IPS DF 6.9 (cell line): ENCODE measurements at regions not wholly inside any gene's neighbourhood (a gene's known extent, or its start where the extent isn't known, plus 50 kb on each side); places are given as distances from the start of the nearest gene placed in this dataset.

Experiments used
- DNase-seq: peaks from one replicate; pipeline ENCODE4 v3.0.0-alpha.2; 2013; ENCODE audit warnings: low read depth, low spot score
- H3K27ac ChIP-seq: one replicate; pipeline ENCODE4 v1.5.1; 2013; ENCODE audit warnings: low read length, control low read depth
- H3K27me3 ChIP-seq: 2 replicates; pipeline ENCODE4 v1.6.1; 2013; ENCODE audit warnings: mild to moderate bottlenecking, low read length; ENCODE audit not compliant: control insufficient read depth, insufficient read depth
- H3K36me3 ChIP-seq: 2 replicates; pipeline ENCODE4 v1.6.1; 2013; ENCODE audit warnings: low read length; ENCODE audit not compliant: control insufficient read depth, insufficient read depth
- H3K4me1 ChIP-seq: 2 replicates; pipeline ENCODE4 v1.6.1; 2013; ENCODE audit warnings: low read length; ENCODE audit not compliant: control insufficient read depth, insufficient read depth
- H3K4me3 ChIP-seq: 2 replicates; pipeline ENCODE4 v1.5.1; 2013; ENCODE audit warnings: mild to moderate bottlenecking, low read length
- H3K9me3 ChIP-seq: 2 replicates; pipeline ENCODE4 v1.6.1; 2013; ENCODE audit warnings: low read length, inconsistent platforms; ENCODE audit not compliant: control insufficient read depth, insufficient read depth
- WGBS: extraction: QIAGEN DNeasy Blood & Tissue Kit; methylation state at CpG from one replicate; pipeline ENCODE4 v1.1.7; 2013; ENCODE audit warnings: mixed read lengths, missing lambda C conversion rate; ENCODE audit not compliant: insufficient read length, insufficient coverage; 5-methylcytosine and 5-hydroxymethylcytosine counted together

DNA sequence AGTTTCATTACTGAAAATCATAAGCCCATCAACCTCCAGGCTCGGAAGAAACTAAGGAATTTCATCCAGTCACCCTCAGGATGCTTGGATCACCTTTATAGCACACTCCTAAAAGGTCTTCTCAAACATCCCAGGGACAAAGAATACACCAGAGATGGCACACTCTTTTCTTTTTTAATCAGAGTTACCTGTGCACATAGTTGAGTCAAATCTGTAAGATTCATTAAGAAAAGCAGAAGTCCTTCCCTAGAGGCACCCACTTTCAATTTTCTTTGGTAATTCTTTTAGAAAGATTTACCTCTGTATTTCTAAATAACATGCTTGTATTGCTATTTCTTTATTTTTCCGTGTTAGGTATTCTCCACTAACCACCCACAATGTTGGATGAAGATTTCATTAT lies 50.6 kb upstream of the IL6 start:
- Histone ChIP-seq H3K27me3 (no peaks in the 10 kb centered on the region), H3K27ac (no peak overlapping the region)

DNA sequence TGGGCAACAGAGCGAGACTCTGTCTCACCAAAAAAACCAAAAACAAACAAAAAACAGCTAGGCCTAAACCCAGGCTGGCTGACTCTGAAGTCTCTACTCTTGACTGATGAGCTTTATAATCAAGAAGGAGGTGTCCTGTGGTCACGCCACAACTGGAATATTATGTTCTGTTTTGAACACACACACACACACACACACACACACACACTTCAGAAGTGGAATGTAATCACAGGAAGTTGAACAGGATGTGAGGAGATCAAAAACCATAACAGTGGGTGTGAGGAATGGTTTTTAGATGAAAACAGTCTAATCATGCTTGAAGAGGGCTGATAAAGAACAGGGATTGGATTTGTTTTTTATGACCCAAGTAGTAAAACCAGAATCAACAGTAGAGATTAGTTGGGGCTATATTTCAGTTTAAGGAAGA lies 51.1 kb upstream of the IL6 start:
- Histone ChIP-seq H3K27ac (no peak overlapping the region), H3K4me3 (no peak overlapping the region), H3K27me3 (no peaks in the 10 kb centered on the region), H3K36me3 (no peaks in the 10 kb centered on the region), H3K4me1 (no peaks in the 10 kb centered on the region), H3K9me3 (no peaks in the 10 kb centered on the region)
- DNase-seq, result no peak
- WGBS, result no CpG with 5 or more reads among the region's 2 CpGs

More for the DNA sequence above, 50.6 kb upstream of the IL6 start:
- H3K9me3 ChIP-seq, result no peaks in the 10 kb centered on the region
- no peaks in the 10 kb centered on the region for H3K4me1 ChIP-seq
- WGBS, result no CpG with 5 or more reads among the region's 2 CpGs
- DNase-seq, result no peak
- no peak overlapping the region for H3K4me3 ChIP-seq
- H3K36me3 ChIP-seq, result no peaks in the 10 kb centered on the region

DNA sequence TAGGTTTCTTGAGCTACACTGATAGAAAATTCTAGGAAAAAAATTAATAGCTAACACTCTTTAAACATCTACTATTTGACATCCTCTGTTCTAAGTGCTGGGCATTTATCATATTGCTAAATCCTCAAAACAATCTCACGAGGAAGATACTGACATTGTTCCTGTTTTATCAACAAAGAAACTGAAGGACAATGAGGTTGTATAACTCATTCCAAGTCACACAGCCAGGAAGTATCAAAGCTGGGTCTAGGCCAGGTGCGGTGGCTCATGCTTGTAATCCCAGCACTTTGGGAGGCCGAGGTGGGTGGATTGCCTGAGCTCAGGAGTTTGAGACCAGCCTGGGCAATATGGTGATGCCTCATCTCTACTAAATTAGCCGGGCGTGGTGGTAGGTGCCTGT lies 51.6 kb upstream of the IL6 start:
- no peaks in the 10 kb centered on the region for H3K36me3 ChIP-seq
- H3K27me3 ChIP-seq, result no peaks in the 10 kb centered on the region
- no peak overlapping the region for H3K27ac ChIP-seq
- WGBS, result no CpG with 5 or more reads among the region's 5 CpGs
- no peak overlapping the region for H3K4me3 ChIP-seq
- DNase-seq, result no peak
- no peaks in the 10 kb centered on the region for H3K4me1 ChIP-seq
- no peaks in the 10 kb centered on the region for H3K9me3 ChIP-seq

DNA sequence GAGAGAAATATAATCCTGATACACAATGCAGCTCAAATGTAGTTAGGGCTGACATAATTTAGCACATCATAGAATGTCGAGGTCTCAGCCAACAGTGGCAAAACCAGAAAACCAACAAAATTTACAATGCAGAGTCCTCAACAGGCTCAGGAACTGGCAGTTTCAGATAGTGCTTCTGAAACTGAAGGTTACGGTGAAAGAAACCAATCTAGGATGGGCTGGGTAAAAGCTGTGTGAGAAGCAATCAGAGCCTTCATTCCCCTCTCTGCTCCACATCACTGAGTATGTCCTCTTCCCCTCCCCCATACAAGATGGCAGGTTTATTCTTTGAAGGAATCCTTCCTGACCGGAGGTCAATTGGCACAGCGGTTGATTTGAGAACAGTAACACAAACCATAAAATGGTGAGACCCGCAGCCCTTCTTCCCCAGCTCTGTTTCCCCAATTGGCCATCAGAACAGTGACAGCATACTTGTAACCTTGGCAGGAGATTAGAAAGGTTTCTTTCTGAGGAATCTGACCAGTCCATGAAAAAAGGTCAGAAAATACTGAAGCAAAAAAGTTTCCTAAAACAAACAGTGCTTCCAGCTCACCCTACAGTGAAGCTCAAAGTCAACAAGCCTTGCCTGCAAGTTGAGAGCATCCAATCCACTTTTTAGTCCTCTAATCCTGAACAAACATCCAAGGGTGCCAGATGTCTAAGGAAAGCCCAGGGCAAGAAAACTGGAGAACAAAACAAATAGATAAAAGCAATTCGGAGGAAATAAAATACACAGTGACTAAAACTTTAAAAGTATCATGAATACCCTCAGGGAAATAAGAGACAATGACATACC lies 53.9 kb upstream of the IL6 start:
- DNase-seq, result no peak
- Histone ChIP-seq H3K9me3 (no peaks in the 10 kb centered on the region), H3K4me3 (no peak overlapping the region), H3K4me1 (peaks cover 3% of the 10 kb centered on the region), H3K27ac (no peak overlapping the region), H3K36me3 (no peaks in the 10 kb centered on the region), H3K27me3 (no peaks in the 10 kb centered on the region)
- no CpG with 5 or more reads among the region's 6 CpGs for WGBS

DNA sequence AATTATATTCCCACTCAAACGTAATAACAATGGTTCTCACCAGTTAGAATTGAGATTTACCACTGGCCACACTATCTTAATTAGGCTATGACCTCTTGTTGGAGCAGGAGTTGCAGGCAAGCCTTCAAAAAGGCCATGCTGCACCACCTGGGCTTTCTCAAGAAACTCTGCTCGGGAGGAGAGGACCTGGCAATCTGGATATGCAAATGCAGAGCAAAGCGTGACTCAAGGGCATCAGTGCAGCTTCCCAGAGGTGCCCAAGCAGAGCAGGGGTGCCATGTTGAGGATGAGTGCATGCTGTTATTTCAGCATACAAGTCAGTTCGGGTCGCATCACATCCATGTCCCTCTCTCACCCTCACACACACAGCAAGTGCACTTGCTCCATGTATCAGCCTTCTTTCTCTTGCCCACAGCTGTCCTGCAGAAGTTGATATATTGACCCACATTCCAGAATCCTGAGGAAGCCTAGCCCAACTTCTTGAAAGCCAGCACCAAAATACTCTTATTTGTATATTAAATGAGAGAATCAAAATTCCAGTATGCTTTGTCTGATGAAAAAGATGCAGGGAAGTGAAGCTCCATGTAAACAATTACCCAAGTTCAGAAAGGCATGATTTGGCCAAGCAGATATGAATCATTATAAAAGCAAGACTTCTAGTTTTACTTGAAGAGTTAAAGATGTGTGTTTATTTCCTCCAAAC lies 55.7 kb upstream of the IL6 start:
- Histone ChIP-seq H3K27me3 (no peaks in the 10 kb centered on the region), H3K9me3 (no peaks in the 10 kb centered on the region), H3K4me3 (no peak overlapping the region), H3K4me1 (peaks cover 4% of the 10 kb centered on the region), H3K36me3 (no peaks in the 10 kb centered on the region), H3K27ac (no peak overlapping the region)
- WGBS, result no CpG with 5 or more reads among the region's 5 CpGs
- DNase-seq, result no peak

DNA sequence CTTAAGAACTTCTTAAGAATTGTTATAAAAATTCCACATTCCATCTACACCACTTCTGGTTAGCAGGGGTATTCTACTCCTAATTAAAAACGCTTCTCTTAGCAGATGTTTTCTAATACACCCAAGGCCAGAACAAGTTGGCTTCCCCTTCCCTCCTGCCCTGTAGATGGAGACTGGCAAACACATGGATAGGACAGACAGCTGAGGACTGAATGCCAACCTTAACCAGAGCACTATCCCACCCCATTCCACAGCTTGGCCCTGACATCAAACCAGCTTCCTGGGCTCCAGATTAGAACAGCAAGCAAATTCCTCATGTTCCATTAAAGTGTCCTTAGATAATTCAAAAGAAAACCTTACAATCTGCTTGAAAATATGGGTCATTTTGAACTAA lies 56.6 kb upstream of the IL6 start:
- WGBS, result no CpG with 5 or more reads among the region's 1 CpG
- Histone ChIP-seq H3K9me3 (no peaks in the 10 kb centered on the region), H3K27ac (no peak overlapping the region), H3K36me3 (no peaks in the 10 kb centered on the region), H3K4me1 (peaks cover 4% of the 10 kb centered on the region), H3K4me3 (no peak overlapping the region), H3K27me3 (no peaks in the 10 kb centered on the region)
- DNase-seq, result no peak

DNA sequence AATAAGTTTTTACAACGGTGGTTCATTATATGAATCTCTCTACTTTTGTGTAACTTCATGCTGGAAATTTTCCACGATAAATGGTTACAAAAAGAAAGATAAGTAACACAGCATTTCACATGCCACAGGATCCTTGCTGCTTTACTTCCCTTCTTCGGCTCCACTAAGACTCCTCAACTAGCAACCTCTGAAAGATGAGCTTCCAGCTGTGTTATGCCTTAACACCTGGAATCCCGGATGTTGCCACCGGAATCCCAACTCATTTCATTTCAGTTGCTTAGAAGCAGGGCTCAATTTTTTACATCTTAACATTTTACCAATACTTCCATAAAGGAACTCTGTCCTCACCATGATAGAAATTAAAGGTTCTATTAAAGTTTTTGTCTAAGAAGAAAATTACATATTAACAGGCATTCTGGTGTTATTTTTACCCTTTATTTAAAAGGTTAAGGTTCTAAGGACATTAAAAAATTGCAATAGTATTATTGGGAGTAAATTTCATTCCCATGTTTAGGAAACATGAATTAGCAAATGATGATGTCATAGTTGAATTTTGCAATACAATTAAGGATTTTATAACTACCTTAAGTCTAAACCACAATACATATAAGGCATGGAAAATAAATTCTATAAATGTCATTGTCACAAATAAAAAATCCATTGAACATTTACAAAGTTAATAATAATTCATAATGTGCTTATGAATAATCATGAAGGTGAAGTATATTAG lies 57.1 kb upstream of the IL6 start:
- WGBS, result no CpG with 5 or more reads among the region's 5 CpGs
- DNase-seq, result no peak
- Histone ChIP-seq H3K9me3 (no peaks in the 10 kb centered on the region), H3K27me3 (no peaks in the 10 kb centered on the region), H3K27ac (no peak overlapping the region), H3K4me3 (no peak overlapping the region), H3K36me3 (no peaks in the 10 kb centered on the region), H3K4me1 (peaks cover 4% of the 10 kb centered on the region)

DNA sequence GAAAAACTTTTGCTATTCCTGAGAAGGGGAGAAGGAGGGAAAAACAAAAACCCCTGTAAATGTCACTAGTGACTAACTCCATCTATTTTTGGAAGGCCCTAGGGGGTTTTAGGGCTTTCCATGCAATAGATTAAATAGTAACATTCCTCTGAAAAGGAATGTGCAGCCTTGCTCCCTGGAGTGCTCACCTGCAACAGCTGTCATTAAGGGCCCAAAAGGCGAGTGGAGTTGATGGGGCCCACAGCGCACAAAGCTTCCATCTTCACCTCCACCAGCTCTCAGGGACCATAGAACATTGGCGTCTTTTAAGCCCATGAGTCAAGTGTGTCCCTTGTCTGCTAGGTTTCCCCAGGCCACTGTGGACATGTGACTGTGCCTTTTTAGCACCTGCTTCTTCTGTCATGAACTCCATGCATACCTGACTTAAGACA lies 58.0 kb upstream of the IL6 start:
- Histone ChIP-seq H3K4me1 (peaks cover 4% of the 10 kb centered on the region), H3K4me3 (no peak overlapping the region), H3K27ac (no peak overlapping the region), H3K36me3 (no peaks in the 10 kb centered on the region), H3K9me3 (no peaks in the 10 kb centered on the region), H3K27me3 (no peaks in the 10 kb centered on the region)
- DNase-seq, result no peak
- no CpG with 5 or more reads among the region's 3 CpGs for WGBS

DNA sequence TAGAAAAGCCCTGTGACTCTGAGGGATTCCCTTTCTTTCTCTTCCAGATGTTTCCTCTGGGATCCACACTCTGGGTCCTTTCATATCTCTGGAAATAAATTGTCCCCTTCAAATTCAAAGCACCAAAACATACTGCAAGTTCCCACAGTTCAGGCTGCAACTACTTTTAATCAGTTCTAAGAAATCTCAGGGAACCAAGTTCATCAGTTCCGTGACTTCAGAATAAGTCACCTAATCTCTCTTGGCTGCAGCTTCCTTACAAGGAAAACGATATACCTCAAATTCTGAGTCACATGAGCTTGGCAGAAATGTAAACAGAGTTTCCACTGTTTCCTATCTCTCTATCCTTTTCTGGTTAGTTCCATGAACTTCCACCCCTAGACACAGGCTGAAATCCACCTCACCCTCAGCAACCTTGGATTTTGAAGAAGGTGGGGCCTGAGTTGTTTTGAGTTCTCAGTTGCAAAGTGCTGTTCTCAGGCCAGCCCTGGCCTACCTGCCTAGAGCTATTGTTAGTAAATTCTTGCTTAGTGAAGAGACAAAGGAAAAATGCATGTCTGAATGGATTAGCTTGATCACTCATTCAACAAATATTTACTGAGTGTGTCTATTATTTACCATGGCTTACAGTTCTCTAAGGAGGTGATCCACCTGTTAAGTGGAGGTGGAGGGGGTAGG lies 59.3 kb upstream of the IL6 start:
- WGBS, result no CpG with 5 or more reads among the region's 2 CpGs
- DNase-seq, result peak; percentile 45
- Histone ChIP-seq H3K27ac (no peak overlapping the region), H3K9me3 (no peaks in the 10 kb centered on the region), H3K36me3 (no peaks in the 10 kb centered on the region), H3K27me3 (no peaks in the 10 kb centered on the region), H3K4me1 (peaks cover 4% of the 10 kb centered on the region), H3K4me3 (no peak overlapping the region)

DNA sequence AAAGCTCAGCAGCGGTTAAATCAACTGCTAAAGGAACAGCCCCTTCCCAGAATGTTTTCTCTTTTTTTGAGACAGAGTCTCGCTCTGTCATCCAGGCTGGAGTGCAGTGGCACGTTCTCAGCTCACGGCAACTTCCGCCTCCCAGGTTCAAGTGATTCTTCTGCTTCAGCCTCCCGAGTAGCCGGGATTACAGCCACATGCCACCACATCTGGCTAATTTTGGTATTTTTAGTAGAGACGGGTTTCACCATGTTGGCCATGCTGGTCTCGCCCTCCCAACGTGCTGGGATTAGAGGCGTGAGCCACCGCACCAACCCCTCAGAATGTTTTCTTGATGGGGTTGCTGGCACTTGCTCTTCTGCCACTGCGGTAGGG lies 59.8 kb upstream of the IL6 start:
- no peaks in the 10 kb centered on the region for H3K9me3 ChIP-seq
- DNase-seq, result no peak
- H3K27me3 ChIP-seq, result no peaks in the 10 kb centered on the region
- H3K4me1 ChIP-seq, result peaks cover 4% of the 10 kb centered on the region
- no peak overlapping the region for H3K4me3 ChIP-seq
- no CpG with 5 or more reads among the region's 13 CpGs for WGBS
- no peaks in the 10 kb centered on the region for H3K36me3 ChIP-seq
- no peak overlapping the region for H3K27ac ChIP-seq
